GM12878 (cell line): ENCODE measurements at regions not wholly inside any gene's neighbourhood (a gene's known extent, or its start where the extent isn't known, plus 50 kb on each side); places are given as distances from the start of the nearest gene placed in this dataset.

Experiments
- CBX3 ChIP-seq: fragments of 200-600 bp; sonication (generic); IDR thresholded peaks from 2 replicates; pipeline ENCODE4 v1.6.1; 2016; ENCODE audit warnings: low read depth, borderline replicate concordance
- CHD4 ChIP-seq: fragments of 200-600 bp; sonication (generic); IDR thresholded peaks from 2 replicates; pipeline ENCODE4 v1.6.1; 2016; ENCODE audit warnings: mild to moderate bottlenecking
- DPF2 ChIP-seq: fragments of 450-650 bp; IDR thresholded peaks from 2 replicates; pipeline ENCODE4 v1.6.1; 2017; ENCODE audit warnings: mild to moderate bottlenecking
- ESRRA ChIP-seq: IDR thresholded peaks from 2 replicates; pipeline ENCODE4 v1.6.1; 2012; ENCODE audit warnings: mild to moderate bottlenecking, low read length, improper control_type of control experiment
- GATAD2B ChIP-seq: fragments of 450-650 bp; conservative IDR thresholded peaks from 2 replicates; pipeline ENCODE4 v1.6.1; 2017; ENCODE audit warnings: low read depth, mild to moderate bottlenecking, moderate library complexity
- NR2C2 ChIP-seq: IDR thresholded peaks from 2 replicates; pipeline ENCODE4 v1.6.1; 2011; ENCODE audit warnings: borderline replicate concordance, low read depth; ENCODE audit not compliant: control insufficient read depth, insufficient read length
- PAX5 ChIP-seq: IDR thresholded peaks from 2 replicates; pipeline ENCODE4 v1.6.1; 2011; ENCODE audit warnings: low read depth, low read length, borderline replicate concordance
- RCOR1 ChIP-seq: conservative IDR thresholded peaks from 2 replicates; pipeline ENCODE4 v1.6.1; 2012; ENCODE audit warnings: low read depth, low read length, improper control_type of control experiment
- RUNX3 ChIP-seq: IDR thresholded peaks from 2 replicates; pipeline ENCODE4 v1.6.1; 2012; ENCODE audit warnings: low read length, inconsistent platforms
- SIX5 ChIP-seq: IDR thresholded peaks from 2 replicates; pipeline ENCODE4 v1.6.1; 2011; ENCODE audit warnings: mild to moderate bottlenecking, low read depth, low read length, moderate library complexity; ENCODE audit not compliant: severe bottlenecking
- YY1 ChIP-seq: IDR thresholded peaks from 2 replicates; pipeline ENCODE4 v1.6.1; 2011; ENCODE audit warnings: low read depth, mild to moderate bottlenecking, low read length
- TF ChIP-seq, protein P1 (sequence below): IDR thresholded peaks from 2 replicates; pipeline ENCODE4 v1.6.1; 2012; ENCODE audit warnings: mild to moderate bottlenecking, low read depth, low read length
- TF ChIP-seq, protein P2 (sequence below): fragments of 450-650 bp; formaldehyde crosslinking; IDR thresholded peaks from 2 replicates; pipeline ENCODE4 v1.5.0; 2022; ENCODE audit warnings: mild to moderate bottlenecking, missing genetic modification characterization

DNA sequence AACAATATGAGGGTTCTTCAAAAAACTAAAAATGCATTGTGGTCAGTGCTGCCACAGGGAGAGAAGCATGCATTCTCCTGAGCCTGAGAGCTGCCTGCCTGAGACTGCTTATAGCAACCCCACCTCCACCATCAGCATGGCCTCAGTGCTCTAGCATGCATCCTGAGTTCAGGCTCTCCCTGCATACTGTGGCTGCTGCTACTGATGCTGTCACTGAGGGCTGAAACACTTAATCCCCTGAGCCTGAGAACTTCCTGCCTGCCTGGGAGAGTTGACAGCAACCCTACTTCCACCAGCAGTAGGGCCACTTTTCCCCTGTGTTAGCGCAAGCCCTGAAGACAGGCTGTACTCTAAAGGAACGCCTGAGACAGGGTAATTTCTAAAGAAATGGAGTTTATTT, 206.0 kb downstream of the FBXO4 start (continued):
- TF ChIP-seq, protein P1, sequence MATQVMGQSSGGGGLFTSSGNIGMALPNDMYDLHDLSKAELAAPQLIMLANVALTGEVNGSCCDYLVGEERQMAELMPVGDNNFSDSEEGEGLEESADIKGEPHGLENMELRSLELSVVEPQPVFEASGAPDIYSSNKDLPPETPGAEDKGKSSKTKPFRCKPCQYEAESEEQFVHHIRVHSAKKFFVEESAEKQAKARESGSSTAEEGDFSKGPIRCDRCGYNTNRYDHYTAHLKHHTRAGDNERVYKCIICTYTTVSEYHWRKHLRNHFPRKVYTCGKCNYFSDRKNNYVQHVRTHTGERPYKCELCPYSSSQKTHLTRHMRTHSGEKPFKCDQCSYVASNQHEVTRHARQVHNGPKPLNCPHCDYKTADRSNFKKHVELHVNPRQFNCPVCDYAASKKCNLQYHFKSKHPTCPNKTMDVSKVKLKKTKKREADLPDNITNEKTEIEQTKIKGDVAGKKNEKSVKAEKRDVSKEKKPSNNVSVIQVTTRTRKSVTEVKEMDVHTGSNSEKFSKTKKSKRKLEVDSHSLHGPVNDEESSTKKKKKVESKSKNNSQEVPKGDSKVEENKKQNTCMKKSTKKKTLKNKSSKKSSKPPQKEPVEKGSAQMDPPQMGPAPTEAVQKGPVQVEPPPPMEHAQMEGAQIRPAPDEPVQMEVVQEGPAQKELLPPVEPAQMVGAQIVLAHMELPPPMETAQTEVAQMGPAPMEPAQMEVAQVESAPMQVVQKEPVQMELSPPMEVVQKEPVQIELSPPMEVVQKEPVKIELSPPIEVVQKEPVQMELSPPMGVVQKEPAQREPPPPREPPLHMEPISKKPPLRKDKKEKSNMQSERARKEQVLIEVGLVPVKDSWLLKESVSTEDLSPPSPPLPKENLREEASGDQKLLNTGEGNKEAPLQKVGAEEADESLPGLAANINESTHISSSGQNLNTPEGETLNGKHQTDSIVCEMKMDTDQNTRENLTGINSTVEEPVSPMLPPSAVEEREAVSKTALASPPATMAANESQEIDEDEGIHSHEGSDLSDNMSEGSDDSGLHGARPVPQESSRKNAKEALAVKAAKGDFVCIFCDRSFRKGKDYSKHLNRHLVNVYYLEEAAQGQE = no peak
- no peak for TF ChIP-seq NR2C2
- TF ChIP-seq SIX5 = no peak
- no peak for TF ChIP-seq ESRRA
- no peak for TF ChIP-seq CHD4
- no peak for TF ChIP-seq GATAD2B
- TF ChIP-seq, protein P2, sequence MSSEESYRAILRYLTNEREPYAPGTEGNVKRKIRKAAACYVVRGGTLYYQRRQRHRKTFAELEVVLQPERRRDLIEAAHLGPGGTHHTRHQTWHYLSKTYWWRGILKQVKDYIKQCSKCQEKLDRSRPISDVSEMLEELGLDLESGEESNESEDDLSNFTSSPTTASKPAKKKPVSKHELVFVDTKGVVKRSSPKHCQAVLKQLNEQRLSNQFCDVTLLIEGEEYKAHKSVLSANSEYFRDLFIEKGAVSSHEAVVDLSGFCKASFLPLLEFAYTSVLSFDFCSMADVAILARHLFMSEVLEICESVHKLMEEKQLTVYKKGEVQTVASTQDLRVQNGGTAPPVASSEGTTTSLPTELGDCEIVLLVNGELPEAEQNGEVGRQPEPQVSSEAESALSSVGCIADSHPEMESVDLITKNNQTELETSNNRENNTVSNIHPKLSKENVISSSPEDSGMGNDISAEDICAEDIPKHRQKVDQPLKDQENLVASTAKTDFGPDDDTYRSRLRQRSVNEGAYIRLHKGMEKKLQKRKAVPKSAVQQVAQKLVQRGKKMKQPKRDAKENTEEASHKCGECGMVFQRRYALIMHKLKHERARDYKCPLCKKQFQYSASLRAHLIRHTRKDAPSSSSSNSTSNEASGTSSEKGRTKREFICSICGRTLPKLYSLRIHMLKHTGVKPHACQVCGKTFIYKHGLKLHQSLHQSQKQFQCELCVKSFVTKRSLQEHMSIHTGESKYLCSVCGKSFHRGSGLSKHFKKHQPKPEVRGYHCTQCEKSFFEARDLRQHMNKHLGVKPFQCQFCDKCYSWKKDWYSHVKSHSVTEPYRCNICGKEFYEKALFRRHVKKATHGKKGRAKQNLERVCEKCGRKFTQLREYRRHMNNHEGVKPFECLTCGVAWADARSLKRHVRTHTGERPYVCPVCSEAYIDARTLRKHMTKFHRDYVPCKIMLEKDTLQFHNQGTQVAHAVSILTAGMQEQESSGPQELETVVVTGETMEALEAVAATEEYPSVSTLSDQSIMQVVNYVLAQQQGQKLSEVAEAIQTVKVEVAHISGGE = no peak
- no peak for TF ChIP-seq RCOR1
- no peak for TF ChIP-seq DPF2
- no peak for TF ChIP-seq CBX3
- TF ChIP-seq PAX5 = no peak
- no peak for TF ChIP-seq YY1
- TF ChIP-seq RUNX3 = no peak
